Transverse colon (tissue), 4 donors: ENCODE measurements at regions not wholly inside any gene's neighbourhood (a gene's known extent, or its start where the extent isn't known, plus 50 kb on each side); places are given as distances from the start of the nearest gene placed in this dataset.

Source experiments
- EP300 ChIP-seq: sonication (generic); formaldehyde crosslinking; IDR thresholded peaks from one replicate; pipeline ENCODE4 v1.6.1; 2017; ENCODE audit warnings: antibody characterized with exemption, low read depth
- POLR2A ChIP-seq: fragments of 450-650 bp; IDR thresholded peaks from one replicate; pipeline ENCODE4 v1.6.1; 2016; ENCODE audit warnings: antibody characterized with exemption, mild to moderate bottlenecking, moderate library complexity
- POLR2AphosphoS5 ChIP-seq, 3 donors: sonication (generic); formaldehyde crosslinking; IDR thresholded peaks; one replicate each; pipeline ENCODE4 v1.6.1; 2016; ENCODE audit warnings: antibody characterized with exemption in 3 of 3
- TF ChIP-seq, protein P1 (sequence below), 5 experiments: fragments of 200-600 bp in 3 of 5; fragments of 450-650 bp in 2 of 5; sonication (generic) in 3 of 5; IDR thresholded peaks; 1 replicate in 2 of 5; 2 replicates in 3 of 5; pipeline ENCODE4 v1.5.1; 2016 to 2017; ENCODE audit warnings: antibody characterized with exemption in 5 of 5, inconsistent platforms in 3 of 5, mild to moderate bottlenecking in 2 of 5, moderate library complexity in 1 of 5

DNA sequence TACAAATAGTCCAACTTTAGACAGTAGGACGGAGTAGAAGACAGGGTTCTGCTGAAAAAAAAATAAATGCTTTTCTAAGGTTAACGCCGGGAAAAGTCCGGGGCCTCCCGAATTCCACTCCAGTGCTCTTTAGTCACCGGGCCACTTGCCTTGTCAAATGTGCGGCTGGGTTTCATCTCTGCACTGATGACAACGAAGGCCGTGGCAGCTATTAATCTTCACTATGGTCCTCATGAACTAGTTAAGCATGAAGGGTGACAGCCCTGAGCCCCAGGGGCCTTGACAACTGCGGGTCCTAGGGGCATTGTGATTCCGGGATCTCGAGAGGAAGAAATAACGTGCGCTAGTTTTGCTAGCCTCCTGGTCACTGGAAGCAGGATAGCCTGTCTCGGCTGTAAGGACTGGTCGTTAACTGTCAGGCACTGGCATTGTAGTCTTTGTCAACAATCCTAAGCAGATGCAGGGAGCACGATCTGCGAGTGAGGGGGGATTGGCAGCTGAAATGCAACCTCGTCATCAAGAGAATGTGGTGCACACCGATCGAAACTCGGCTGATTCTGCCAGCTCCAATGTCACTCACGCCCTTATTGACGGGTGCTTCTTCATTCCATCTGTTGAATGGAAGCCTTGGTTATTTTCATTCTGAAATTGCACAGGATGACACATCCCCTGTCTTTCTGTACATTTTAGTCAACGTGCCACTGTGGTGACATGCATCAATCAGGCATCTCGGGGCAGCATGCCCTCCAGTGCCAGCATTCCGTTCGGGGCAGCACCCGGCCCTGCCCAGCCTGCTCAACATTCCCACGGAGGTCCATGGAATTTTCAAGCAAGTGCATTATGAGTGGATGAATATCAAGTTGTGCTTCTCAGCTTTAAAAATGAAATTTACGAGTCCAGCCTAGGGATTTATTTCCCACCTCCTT lies 51.6 kb upstream of the MGMT start:
- TF ChIP-seq, protein P1, sequence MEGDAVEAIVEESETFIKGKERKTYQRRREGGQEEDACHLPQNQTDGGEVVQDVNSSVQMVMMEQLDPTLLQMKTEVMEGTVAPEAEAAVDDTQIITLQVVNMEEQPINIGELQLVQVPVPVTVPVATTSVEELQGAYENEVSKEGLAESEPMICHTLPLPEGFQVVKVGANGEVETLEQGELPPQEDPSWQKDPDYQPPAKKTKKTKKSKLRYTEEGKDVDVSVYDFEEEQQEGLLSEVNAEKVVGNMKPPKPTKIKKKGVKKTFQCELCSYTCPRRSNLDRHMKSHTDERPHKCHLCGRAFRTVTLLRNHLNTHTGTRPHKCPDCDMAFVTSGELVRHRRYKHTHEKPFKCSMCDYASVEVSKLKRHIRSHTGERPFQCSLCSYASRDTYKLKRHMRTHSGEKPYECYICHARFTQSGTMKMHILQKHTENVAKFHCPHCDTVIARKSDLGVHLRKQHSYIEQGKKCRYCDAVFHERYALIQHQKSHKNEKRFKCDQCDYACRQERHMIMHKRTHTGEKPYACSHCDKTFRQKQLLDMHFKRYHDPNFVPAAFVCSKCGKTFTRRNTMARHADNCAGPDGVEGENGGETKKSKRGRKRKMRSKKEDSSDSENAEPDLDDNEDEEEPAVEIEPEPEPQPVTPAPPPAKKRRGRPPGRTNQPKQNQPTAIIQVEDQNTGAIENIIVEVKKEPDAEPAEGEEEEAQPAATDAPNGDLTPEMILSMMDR (IDR thresholded peaks at IDR 0.05): no peak
- TF ChIP-seq POLR2A: no peak
- no peak for TF ChIP-seq POLR2AphosphoS5 (IDR thresholded peaks at IDR 0.05)
- no peak for TF ChIP-seq EP300
